Stomach (tissue), 8 donors: ENCODE measurements at regions not wholly inside any gene's neighbourhood (a gene's known extent, or its start where the extent isn't known, plus 50 kb on each side); places are given as distances from the start of the nearest gene placed in this dataset.
"Not testable (repeated sequence)": the region's sequence is repeated elsewhere in the genome, so short reads cannot be mapped to it uniquely, and the experiment has no call there.

Experiments
- DNase-seq, 2 donors: peaks; one replicate each; pipeline versions ENCODE4 v3.0.0 to v3.0.0-alpha.2; 2013 to 2019
- H3K27ac ChIP-seq, 5 donors: fragments of 200-600 bp in 4 of 5; sonication (generic) in 4 of 5; one replicate each; pipeline ENCODE4 v1.5.1; 2013 to 2019; ENCODE audit warnings: mild to moderate bottlenecking in 1 of 5, moderate library complexity in 1 of 5
- H3K27me3 ChIP-seq, 3 donors: fragments of 200-600 bp; sonication (generic); one replicate each; pipeline ENCODE4 v1.5.1; 2017 to 2019; ENCODE audit warnings: mixed run types in 1 of 3
- H3K36me3 ChIP-seq, 4 donors: fragments of 200-600 bp; sonication (generic); 1 replicate in 3 of 4; 2 replicates in 1 of 4; pipeline ENCODE4 v1.5.1; 2016 to 2019
- H3K4me1 ChIP-seq, 4 donors: fragments of 200-600 bp; sonication (generic); one replicate each; pipeline ENCODE4 v1.5.1; 2016 to 2019
- H3K4me3 ChIP-seq, 4 donors: fragments of 200-600 bp; sonication (generic) in 3 of 4; one replicate each; pipeline ENCODE4 v1.5.1; 2016 to 2019; ENCODE audit warnings: mild to moderate bottlenecking in 1 of 4
- H3K9me3 ChIP-seq, 4 donors: fragments of 200-600 bp; sonication (generic); one replicate each; pipeline ENCODE4 v1.5.1; 2016 to 2019
- CTCF ChIP-seq, 7 experiments: fragments of 450-650 bp in 4 of 7; fragments of 200-600 bp in 3 of 7; sonication (generic) in 3 of 7; IDR thresholded peaks; one replicate each; pipeline ENCODE4 v1.5.1; 2016 to 2019; ENCODE audit warnings: antibody characterized with exemption in 7 of 7, control low read depth in 2 of 7, mild to moderate bottlenecking in 1 of 7
- EP300 ChIP-seq: sonication (generic); formaldehyde crosslinking; IDR thresholded peaks from one replicate; pipeline ENCODE4 v1.6.1; 2017; ENCODE audit warnings: antibody characterized with exemption
- POLR2A ChIP-seq, 4 donors: fragments of 450-650 bp; IDR thresholded peaks; one replicate each; pipeline ENCODE4 v1.6.1; 2016; ENCODE audit warnings: antibody characterized with exemption in 4 of 4, control low read depth in 2 of 4, mild to moderate bottlenecking in 1 of 4, moderate library complexity in 1 of 4
- POLR2AphosphoS5 ChIP-seq, 3 donors: sonication (generic); formaldehyde crosslinking; IDR thresholded peaks; one replicate each; pipeline ENCODE4 v1.6.1; 2016; ENCODE audit warnings: antibody characterized with exemption in 3 of 3
- WGBS, 5 donors: extraction: QIAGEN DNeasy Blood & Tissue Kit in 3 of 5; methylation state at CpG; one replicate each; pipeline versions ENCODE4 v1.1.5 to v1.1.7; 2013 to 2018; 5-methylcytosine and 5-hydroxymethylcytosine counted together
- intact Hi-C: fragments of 100-400 bp; cut with DNase I; formaldehyde crosslinking; loops from one replicate; pipeline ENCODE4 v1.15.1; 2023; ENCODE audit warnings: low total_unique reads
- donor health status: healthy with polysubstance abuse.
- donor health status: Bipolar disorder and iron deficiency.
- donor health status: healthy.

DNA sequence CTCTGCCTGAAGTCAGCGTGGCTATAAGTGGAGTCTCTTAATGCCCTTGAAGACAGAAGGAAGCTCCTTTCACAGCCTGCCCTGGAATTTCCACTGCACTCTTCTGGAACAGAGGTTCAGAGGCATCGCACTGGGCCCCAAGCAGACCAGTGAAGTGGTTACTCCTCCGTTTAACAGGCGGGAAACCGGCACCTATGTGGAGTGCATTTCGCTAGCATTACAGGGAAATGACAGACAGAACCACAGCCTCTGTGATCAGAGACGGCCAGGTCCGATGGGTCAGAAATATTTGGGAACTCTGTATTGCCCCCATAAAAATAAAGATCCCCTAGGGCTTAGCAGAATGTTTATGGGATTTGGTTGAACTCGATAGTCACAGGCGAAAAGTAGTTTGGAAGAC, 406.9 kb upstream of the PRKCQ start:
- Histone ChIP-seq H3K27me3 (no peaks in the 10 kb centered on the region), H3K4me1 (no peaks in the 10 kb centered on the region), H3K9me3 (no peaks in the 10 kb centered on the region), H3K27ac (no peak overlapping the region), H3K36me3 (no peaks in the 10 kb centered on the region), H3K4me3 (no peak overlapping the region)
- TF ChIP-seq POLR2A (IDR thresholded peaks at IDR 0.05) = no peak
- no peak for TF ChIP-seq CTCF (IDR thresholded peaks at IDR 0.05)
- intact Hi-C loops = no loop called here
- WGBS, 5 donors = 90 to 95% (median 94%) methylated on average over 10 of the region's 10 CpGs
- no peak for DNase-seq

DNA sequence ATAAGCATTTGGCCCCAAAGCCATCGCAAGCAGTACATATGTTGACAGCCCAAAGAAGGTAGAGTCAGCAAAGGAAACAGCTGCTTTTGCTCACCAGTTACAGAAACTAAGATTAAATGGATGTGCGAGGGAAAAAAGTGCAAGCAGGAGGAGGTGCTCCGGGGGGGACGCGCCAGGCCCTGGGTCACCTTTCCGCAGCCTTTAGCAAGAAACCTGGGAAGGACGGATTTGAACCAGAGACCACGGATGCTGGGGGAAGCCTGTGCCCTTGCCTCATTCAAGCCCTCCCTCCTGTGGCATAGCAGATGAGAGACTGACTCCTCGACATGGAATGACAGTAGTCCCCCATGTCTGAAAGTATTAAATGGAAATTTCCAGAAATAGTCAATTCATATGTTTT, 405.6 kb upstream of the PRKCQ start:
- Histone ChIP-seq H3K4me1 (no peaks in the 10 kb centered on the region), H3K9me3 (no peaks in the 10 kb centered on the region), H3K36me3 (no peaks in the 10 kb centered on the region), H3K4me3 (no peak overlapping the region), H3K27ac (no peak overlapping the region), H3K27me3 (no peaks in the 10 kb centered on the region)
- 76 to 91% (median 86%) methylated on average over 9 of the region's 9 CpGs for WGBS, 5 donors
- no peak for TF ChIP-seq EP300
- no peak for DNase-seq
- intact Hi-C loops = no loop called here

GRCh38 chr10:6984971-6985370, 404.9 kb upstream of the PRKCQ start:
- WGBS, 5 donors = 88 to 98% (median 94%) methylated on average over 2 of the region's 2 CpGs
- Histone ChIP-seq H3K27me3 (no peaks in the 10 kb centered on the region), H3K9me3 (no peaks in the 10 kb centered on the region), H3K27ac (no peak overlapping the region), H3K4me1 (no peaks in the 10 kb centered on the region), H3K36me3 (no peaks in the 10 kb centered on the region), H3K4me3 (no peak overlapping the region)
- no peak for TF ChIP-seq POLR2A (IDR thresholded peaks at IDR 0.05)
- no peak for DNase-seq
- intact Hi-C loops = no loop called here

GRCh38 chr10:6984016-6984415, 403.9 kb upstream of the PRKCQ start:
- H3K9me3 ChIP-seq, H3K36me3 ChIP-seq, H3K4me3 ChIP-seq, DNase-seq, H3K4me1 ChIP-seq, H3K27me3 ChIP-seq, H3K27ac ChIP-seq, intact Hi-C loops: not testable (repeated sequence)
- WGBS, 5 donors = 72 to 87% (median 82%) methylated on average over 4 to 5 of the region's 5 CpGs

DNA sequence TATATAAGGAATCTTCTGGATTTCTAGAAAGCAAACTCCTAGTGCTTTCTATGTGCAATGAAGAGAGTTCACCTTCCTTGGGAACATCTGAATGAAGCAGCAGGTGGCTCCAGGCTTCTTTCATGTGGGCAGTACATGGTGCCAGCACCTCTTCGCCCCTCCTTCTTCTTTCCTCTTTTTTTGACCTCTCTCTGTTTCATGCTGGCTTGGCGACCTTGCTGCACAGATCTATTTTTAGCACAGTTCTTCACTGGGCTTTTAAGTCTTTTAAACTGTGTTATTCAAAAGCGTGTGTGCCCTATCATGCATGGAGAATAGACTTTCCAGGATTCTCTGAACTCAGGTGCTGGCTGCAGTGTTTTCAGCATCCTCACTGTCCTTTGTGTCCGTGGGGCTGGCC, 400.3 kb upstream of the PRKCQ start:
- no peaks in the 10 kb centered on the region for H3K36me3 ChIP-seq
- H3K27me3 ChIP-seq = no peaks in the 10 kb centered on the region
- TF ChIP-seq EP300 (no peak), POLR2A (IDR thresholded peaks at IDR 0.05) (no peak), POLR2AphosphoS5 (IDR thresholded peaks at IDR 0.05) (no peak), CTCF (IDR thresholded peaks at IDR 0.05) (no peak)

DNA sequence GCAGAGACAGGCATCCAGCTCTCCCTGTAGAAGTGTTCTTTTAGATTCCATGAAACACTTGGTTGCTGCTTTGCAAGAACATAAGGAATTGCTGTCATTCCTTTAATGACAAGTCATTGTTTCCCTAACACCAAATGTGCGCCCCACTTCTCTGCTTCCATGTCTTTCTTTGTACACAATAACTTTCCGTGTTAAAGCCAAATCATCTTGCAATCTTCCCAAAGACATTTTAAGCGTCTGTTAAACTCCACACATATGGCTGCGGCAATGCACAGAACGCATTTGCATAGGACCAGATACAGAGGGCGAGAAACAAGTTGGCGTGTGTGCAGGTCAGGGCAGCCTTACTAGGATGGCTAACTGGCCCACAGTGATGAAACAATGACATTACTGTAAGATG, 399.3 kb upstream of the PRKCQ start:
- H3K9me3 ChIP-seq = peaks cover 0 to 6% (median 0%) of the 10 kb centered on the region in 4 donors
- H3K36me3 ChIP-seq = no peaks in the 10 kb centered on the region
- no peaks in the 10 kb centered on the region for H3K27me3 ChIP-seq
- H3K4me3 ChIP-seq = no peak overlapping the region
- intact Hi-C loops = no loop called here
- WGBS, 5 donors = 79 to 87% (median 82%) methylated on average over 7 of the region's 7 CpGs
- H3K27ac ChIP-seq = no peak overlapping the region
- TF ChIP-seq EP300 (no peak), POLR2A (IDR thresholded peaks at IDR 0.05) (no peak), POLR2AphosphoS5 (IDR thresholded peaks at IDR 0.05) (no peak), CTCF (IDR thresholded peaks at IDR 0.05) (no peak)
- H3K4me1 ChIP-seq = peaks cover 0 to 3% (median 0%) of the 10 kb centered on the region in 4 donors
- DNase-seq = no peak

More for the DNA sequence above, 400.3 kb upstream of the PRKCQ start:
- WGBS, 5 donors = 54 to 69% (median 60%) methylated on average over 4 of the region's 4 CpGs
- DNase-seq = no peak
- H3K4me3 ChIP-seq = no peak overlapping the region
- H3K27ac ChIP-seq = no peak overlapping the region
- peaks cover 0 to 6% (median 0%) of the 10 kb centered on the region in 4 donors for H3K9me3 ChIP-seq
- intact Hi-C loops = no loop called here
- peaks cover 0 to 3% (median 0%) of the 10 kb centered on the region in 4 donors for H3K4me1 ChIP-seq
